Hepatocyte (in vitro differentiated cells): ENCODE measurements at regions not wholly inside any gene's neighbourhood (a gene's known extent, or its start where the extent isn't known, plus 50 kb on each side); places are given as distances from the start of the nearest gene placed in this dataset.

Experiments
- EZH2 ChIP-seq: fragments of 200-600 bp; sonication (generic); IDR thresholded peaks from 2 replicates; pipeline ENCODE4 v1.6.1; 2016; ENCODE audit warnings: antibody characterized with exemption, mild to moderate bottlenecking, borderline replicate concordance
- EZH2phosphoT487 ChIP-seq: fragments of 200-600 bp; sonication (generic); IDR thresholded peaks from one replicate; pipeline ENCODE4 v1.6.1; 2018; ENCODE audit warnings: antibody characterized with exemption, mild to moderate bottlenecking, low read depth, moderate library complexity; ENCODE audit not compliant: unreplicated experiment, severe bottlenecking
- TF ChIP-seq, protein P1 (sequence below): fragments of 200-600 bp; sonication (generic); IDR thresholded peaks from 2 replicates; pipeline ENCODE4 v1.5.1; 2016; ENCODE audit warnings: antibody characterized with exemption, mild to moderate bottlenecking; ENCODE audit not compliant: poor library complexity

DNA sequence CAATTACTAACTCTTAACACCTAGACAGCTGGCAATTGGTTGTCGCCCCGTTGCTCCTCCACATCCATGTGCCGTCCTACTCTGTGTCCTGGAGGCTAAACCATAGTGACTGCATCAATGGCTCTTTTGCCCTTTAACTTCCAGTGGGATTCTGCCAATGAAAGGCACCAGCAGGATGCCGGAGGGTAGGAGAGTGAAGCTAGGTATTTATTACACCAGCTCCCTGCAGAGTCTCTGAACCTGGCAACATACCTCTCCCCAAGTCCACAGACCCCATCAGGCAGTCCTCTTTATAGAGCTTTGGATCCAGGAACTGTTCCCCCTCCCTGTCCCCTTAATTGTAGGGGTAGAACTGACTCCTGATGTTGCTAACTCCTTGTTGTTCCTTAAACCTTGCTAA is 426.8 kb downstream of the HNRNPD start:
- TF ChIP-seq, protein P1, sequence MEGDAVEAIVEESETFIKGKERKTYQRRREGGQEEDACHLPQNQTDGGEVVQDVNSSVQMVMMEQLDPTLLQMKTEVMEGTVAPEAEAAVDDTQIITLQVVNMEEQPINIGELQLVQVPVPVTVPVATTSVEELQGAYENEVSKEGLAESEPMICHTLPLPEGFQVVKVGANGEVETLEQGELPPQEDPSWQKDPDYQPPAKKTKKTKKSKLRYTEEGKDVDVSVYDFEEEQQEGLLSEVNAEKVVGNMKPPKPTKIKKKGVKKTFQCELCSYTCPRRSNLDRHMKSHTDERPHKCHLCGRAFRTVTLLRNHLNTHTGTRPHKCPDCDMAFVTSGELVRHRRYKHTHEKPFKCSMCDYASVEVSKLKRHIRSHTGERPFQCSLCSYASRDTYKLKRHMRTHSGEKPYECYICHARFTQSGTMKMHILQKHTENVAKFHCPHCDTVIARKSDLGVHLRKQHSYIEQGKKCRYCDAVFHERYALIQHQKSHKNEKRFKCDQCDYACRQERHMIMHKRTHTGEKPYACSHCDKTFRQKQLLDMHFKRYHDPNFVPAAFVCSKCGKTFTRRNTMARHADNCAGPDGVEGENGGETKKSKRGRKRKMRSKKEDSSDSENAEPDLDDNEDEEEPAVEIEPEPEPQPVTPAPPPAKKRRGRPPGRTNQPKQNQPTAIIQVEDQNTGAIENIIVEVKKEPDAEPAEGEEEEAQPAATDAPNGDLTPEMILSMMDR: no peak
- TF ChIP-seq EZH2phosphoT487 (no peak), EZH2 (no peak)
